ENCODE measurements at regions not wholly inside any gene's neighbourhood (a gene's known extent, or its start where the extent isn't known, plus 50 kb on each side); places are given as distances from the start of the nearest gene placed in this dataset.

GRCh38 chr9:79208791-79209396 is 362.9 kb upstream of the TLE4 start:
- H3K36me3 ChIP-seq = no peaks in the 10 kb centered on the region
- no peak for TF ChIP-seq CTCF (IDR thresholded peaks at IDR 0.05; ENCODE audit: low read depth, low read length)
- H3K9me3 ChIP-seq (ENCODE audit: low read depth) = no peaks in the 10 kb centered on the region
- no peak overlapping the region for H3K4me3 ChIP-seq
- no peak for DNase-seq (ENCODE audit: low read depth in 1 of 2, low spot score in 1 of 2)
- H3K27me3 ChIP-seq = no peaks in the 10 kb centered on the region
- no peak overlapping the region for H3K27ac ChIP-seq
- H3K4me1 ChIP-seq (ENCODE audit: low read depth) = no peaks in the 10 kb centered on the region

DNA sequence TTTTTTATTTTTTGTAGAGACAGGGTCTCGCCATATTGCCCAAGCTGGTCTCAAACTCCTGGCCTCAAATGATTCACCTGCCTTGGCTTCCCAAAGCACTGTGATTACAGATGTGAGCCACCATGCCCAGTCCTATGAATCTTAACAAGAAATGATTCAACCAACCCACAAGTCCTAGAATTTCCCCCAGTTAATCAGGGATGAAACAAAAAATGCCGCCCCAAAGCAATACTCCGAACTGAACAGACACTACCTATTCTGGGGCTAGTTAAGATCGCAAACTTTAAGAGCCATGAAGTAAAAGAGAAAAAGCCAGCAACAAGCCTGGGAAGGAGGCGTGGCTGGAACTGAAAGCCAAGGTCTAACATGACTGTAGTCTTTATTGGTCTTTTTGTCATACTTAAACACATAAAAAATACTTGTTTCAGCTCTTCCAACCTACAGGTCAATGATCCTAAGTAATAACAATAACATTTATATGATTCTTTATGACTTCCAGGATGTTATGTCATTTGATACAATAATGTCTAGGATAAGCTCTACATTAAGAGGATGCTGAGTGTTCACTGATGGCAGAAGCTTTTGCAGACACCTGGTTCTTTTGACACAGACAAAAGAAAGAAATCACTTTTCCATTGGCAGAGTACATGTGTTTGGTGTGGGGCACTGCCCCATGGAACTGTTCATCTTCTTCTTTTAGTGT is 361.1 kb upstream of the TLE4 start:
- DNase-seq (ENCODE audit: low read depth in 1 of 2, low spot score in 1 of 2) = no peak
- no peaks in the 10 kb centered on the region for H3K36me3 ChIP-seq
- no peaks in the 10 kb centered on the region for H3K9me3 ChIP-seq (ENCODE audit: low read depth)
- H3K4me1 ChIP-seq (ENCODE audit: low read depth) = no peaks in the 10 kb centered on the region
- H3K27ac ChIP-seq = no peak overlapping the region
- H3K27me3 ChIP-seq = no peaks in the 10 kb centered on the region
- H3K4me3 ChIP-seq = no peak overlapping the region
- TF ChIP-seq CTCF (IDR thresholded peaks at IDR 0.05; ENCODE audit: low read depth, low read length) = no peak

DNA sequence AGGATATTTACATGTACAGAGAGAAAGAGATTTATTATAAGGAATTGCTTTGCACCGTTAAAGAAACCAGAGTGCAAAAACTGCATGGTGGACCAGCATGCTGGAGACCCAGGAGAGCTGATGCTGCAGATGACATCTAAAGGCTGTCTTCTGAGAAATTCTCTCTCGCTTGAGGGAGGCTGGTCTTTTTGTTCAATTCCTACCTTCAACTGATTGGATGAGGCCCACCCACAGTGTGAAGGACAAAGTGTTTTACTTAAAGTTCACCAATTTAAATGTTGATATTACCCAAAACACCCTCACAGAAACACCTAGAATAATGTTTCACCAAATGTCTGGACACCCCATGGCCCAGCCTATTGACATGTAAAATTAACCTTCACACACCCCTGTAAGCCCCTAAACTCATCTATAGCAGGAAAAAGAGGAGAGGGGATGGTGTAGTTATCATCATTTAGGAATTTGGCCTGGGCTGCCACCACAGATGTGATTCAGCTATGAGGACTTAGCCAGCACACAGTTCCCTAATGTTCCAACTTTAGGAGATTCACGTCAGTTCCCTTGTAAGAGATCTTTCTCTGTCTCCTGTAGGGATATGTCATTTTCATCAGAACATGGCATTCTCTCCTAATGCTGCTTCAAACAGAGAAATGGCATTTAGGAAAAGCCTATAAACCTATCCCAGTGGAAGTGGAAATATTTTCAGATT is 358.2 kb upstream of the TLE4 start:
- Histone ChIP-seq H3K9me3 (ENCODE audit: low read depth) (no peaks in the 10 kb centered on the region), H3K36me3 (no peaks in the 10 kb centered on the region), H3K4me1 (ENCODE audit: low read depth) (no peaks in the 10 kb centered on the region), H3K27me3 (no peaks in the 10 kb centered on the region), H3K4me3 (no peak overlapping the region), H3K27ac (no peak overlapping the region)
- no peak for TF ChIP-seq CTCF (IDR thresholded peaks at IDR 0.05; ENCODE audit: low read depth, low read length)
- DNase-seq (ENCODE audit: low read depth in 1 of 2, low spot score in 1 of 2) = peak in 1 of 2 donors; percentile 19

DNA sequence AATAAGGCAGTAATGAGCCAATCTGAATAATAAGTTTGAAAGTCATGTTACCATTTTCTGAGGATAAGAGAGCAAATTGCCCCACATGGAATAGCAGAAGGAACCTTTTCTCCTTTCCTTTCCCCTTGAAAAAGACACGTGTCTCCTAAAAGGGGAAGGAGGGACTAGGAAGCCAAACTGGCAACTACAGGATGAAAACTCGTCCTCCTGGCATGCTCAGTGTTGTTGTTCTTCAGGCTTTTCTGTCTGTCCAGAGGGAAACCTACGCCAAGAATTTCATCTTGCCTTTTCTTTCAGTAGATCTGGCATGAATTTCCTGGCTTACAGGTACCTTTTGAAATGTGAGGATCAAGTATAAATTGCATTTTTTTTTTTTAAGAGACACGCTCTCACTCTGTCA is 355.9 kb upstream of the TLE4 start:
- Histone ChIP-seq H3K9me3 (ENCODE audit: low read depth) (no peaks in the 10 kb centered on the region), H3K27me3 (no peaks in the 10 kb centered on the region), H3K4me1 (ENCODE audit: low read depth) (no peaks in the 10 kb centered on the region), H3K36me3 (no peaks in the 10 kb centered on the region), H3K27ac (no peak overlapping the region), H3K4me3 (no peak overlapping the region)
- TF ChIP-seq CTCF (IDR thresholded peaks at IDR 0.05; ENCODE audit: low read depth, low read length) = no peak
- DNase-seq (ENCODE audit: low read depth in 1 of 2, low spot score in 1 of 2) = peak in 1 of 2 donors; percentile 10

DNA sequence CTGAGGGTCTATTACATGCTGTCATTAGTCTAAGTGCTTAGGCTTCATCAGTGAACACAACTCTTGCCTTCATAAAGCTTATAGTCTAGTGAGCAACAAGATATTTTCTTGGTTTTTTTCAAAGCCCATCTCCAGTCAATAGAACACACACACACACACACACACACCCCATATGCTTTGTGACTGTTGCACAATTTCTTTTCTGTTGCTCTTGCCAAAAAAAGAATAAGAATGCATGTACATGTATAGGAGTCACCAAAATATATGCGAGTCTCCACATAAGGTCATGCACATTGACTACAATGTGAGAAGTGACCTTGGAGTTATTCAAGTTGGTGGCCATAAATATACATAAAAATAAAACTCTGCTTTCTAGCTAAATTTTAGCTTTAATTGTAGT is 351.5 kb upstream of the TLE4 start:
- Histone ChIP-seq H3K4me1 (ENCODE audit: low read depth) (no peaks in the 10 kb centered on the region), H3K9me3 (ENCODE audit: low read depth) (no peaks in the 10 kb centered on the region), H3K4me3 (no peak overlapping the region), H3K27ac (no peak overlapping the region), H3K27me3 (no peaks in the 10 kb centered on the region), H3K36me3 (no peaks in the 10 kb centered on the region)
- no peak for TF ChIP-seq CTCF (IDR thresholded peaks at IDR 0.05; ENCODE audit: low read depth, low read length)
- peak in 1 of 2 donors; percentile 25 for DNase-seq (ENCODE audit: low read depth in 1 of 2, low spot score in 1 of 2)
